PC-3 (cell line): ENCODE measurements at regions not wholly inside any gene's neighbourhood (a gene's known extent, or its start where the extent isn't known, plus 50 kb on each side); places are given as distances from the start of the nearest gene placed in this dataset.

Source experiments
- CTCF ChIP-seq: fragments of 300-600 bp; sonication (generic); conservative IDR thresholded peaks from 2 replicates; pipeline ENCODE4 v1.5.1; 2017; ENCODE audit warnings: antibody characterized with exemption, low read depth, mild to moderate bottlenecking, low read length
- EZH2 ChIP-seq: fragments of 300-600 bp; sonication (generic); IDR thresholded peaks from one replicate; pipeline ENCODE4 v1.6.1; 2017; ENCODE audit warnings: antibody characterized with exemption, mild to moderate bottlenecking, low read length; ENCODE audit not compliant: unreplicated experiment

- TF ChIP-seq CTCF = no peak
- no peak for TF ChIP-seq EZH2
Observed at GRCh38 chr4:9602389-9602914, 158.2 kb downstream of the DEFB131A start.
